NCI-H345 treated with DMSO at 0.1 percent for 48 hours (cell line): ENCODE measurements at regions not wholly inside any gene's neighbourhood (a gene's known extent, or its start where the extent isn't known, plus 50 kb on each side); places are given as distances from the start of the nearest gene placed in this dataset.

Experiments used
- DNase-seq: peaks from one replicate; lab custom pipeline; 2025; ENCODE audit not compliant: unreplicated experiment; lab: John Stamatoyannopoulos, UW

DNA sequence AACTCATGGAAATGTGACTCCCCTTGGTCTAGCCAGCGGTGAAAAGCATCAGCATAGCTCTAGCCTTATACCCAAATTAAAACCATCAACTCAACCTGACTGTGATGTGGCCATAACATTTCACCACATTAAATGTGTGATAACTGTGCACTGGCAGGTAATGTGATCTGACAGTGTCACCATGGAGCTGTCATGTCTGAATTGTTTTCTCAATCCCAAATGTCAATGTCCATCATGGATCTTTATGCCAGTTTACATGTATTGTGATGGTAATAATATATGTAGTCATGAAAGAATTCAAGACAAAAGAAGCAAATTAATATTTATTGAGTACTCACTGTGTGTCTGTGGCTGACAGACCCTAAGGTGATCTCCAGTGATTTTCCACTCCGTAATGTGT, 213.4 kb upstream of the EOMES start:
- DNase-seq = no peak

DNA sequence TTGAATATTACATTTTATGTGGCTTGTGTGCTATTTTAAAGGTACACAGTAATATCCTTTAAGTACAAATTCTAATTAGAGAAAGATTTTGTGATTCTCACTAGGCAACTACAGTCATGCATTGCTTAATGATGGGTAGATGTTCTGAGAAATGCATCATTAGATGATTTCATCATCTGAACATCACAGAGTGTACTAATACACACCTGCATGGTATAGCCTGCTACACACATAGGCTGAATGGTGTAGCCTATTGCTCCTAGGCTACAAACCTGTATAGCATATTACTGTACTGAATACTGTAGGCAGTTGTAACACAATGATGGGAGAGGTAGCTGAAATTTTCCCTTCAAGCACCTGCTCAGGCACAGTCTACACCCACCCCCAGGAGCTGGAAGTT, 217.4 kb upstream of the EOMES start:
- no peak for DNase-seq

DNA sequence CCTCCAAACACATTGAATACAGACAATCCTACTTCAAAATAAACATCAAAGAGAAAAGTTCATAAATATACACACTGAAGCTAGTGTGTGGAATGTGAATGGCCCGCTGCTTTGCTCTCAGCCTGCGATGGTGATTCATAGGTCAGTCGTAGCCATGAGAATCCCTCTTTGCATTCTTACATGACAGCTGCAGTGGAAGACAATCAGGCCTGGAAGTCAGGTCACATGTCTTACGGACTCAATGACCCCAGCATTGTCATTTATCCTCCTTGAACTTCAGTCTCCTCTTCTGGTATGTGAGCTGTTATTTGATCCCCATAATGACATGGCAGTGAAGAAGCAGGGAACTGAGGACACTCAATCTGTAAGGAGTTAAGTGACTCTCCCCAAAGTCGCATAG, 217.8 kb upstream of the EOMES start:
- DNase-seq = no peak

DNA sequence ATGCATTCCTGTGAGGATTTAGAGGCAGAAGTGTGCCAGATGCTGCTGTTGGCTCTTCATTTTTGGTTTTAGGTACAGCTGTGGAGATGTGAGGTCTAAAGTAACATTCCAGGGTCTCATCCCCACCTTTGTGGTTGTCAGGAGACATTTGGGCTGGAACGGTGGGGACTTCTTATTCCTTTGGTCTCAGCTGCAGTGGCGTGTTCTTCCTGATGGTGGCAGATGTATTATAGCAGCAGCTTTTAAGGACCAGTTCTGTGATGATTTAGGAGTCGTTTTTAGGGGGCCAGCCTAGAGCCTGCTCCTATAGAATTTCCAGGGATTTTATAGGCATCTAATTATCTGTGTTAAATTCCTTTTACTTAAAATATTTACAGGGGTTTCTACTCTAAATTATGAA, 221.0 kb upstream of the EOMES start:
- no peak for DNase-seq

DNA sequence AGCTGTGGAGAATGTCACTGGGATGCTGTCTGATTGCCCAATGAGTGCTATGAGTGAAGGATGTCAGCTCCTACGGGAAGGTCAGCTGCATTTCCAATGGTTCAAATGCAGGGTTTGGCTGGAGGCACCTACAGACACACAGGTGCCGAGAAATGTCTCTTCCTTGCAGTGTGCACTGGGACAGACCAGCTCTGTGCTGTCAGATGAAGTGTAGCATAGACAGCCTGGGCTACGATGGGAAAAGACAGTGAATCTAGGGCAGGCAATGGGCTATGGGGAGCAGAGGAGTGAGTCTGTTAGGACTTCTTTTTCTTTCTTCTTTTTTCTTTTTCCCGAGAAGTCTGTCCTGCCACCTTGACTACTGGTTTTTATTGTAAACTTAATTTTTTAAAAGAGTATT, 223.1 kb upstream of the EOMES start:
- DNase-seq = no peak

DNA sequence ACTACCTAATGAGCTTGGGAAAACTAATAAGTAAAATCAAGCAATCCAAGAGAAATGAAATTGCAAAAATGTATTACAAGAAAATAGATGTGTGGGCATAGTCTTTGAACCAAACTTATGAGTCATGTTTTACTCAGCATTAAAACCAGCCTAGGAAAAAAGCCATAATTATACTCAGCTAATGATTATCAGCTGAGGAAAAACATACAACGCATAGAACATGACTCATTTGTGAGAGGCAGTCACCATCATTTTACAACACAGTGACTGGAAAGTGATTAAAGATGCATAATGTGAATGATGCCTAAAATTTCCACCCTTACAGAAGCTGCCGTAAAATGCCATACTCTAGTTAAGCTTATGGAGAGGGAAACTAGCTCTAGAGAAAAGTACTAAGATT, 238.0 kb upstream of the EOMES start:
- DNase-seq = no peak

DNA sequence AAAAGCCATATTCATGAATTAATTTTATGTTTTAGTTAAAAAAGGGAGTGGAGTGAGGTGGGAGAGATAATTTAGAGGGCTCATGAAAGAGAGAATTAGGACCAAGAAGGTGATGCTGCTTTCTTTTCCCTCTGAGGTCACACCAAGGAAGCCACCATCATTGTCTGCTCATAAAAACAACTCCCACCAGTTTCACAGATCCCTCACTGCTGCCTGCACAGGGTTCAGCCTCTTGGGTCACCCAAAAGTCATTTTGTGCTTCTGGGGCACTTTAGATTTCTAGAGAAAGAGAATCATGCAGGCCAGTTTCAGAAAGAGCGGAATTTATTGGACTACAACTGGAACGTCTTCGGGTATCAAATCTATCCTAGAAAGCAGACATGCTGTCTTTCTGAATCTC, 241.4 kb upstream of the EOMES start:
- no peak for DNase-seq

DNA sequence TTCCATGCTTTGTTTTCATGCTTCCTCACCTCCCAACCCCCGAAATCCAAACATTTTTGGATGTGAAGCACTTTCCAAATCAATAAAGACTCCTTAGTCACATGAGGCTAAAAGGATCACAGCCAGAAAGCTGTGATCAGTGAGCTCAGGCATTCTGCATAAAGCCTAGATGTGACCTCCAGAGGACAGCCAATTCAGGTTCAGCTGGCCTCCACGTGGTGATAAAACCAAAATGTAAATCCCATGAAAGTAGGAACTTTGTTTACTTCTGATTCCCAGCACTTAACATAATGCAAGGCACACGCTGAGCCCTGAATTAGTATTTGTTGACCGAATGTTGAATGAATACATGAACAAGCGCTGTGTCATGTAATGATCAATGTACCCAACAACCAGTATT, 249.5 kb upstream of the EOMES start:
- DNase-seq = no peak

DNA sequence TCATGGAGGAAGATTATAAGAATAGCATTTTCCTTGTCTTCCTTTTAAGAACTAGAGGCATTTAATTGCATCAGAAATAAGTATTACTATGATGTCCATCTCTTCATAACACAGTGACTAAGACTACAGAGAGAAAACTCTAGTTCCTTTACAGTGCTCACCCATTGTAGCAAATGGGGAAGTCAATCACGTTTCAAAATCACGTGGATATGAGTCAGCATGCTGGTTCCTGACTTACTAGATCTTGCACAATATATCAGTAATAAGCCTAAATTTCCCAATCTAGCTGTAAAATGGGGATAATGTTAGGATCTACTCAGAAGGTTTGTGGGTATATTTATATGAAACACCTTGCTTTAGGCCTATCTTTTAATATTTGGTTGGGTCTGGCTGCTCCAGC, 254.8 kb upstream of the EOMES start:
- no peak for DNase-seq

DNA sequence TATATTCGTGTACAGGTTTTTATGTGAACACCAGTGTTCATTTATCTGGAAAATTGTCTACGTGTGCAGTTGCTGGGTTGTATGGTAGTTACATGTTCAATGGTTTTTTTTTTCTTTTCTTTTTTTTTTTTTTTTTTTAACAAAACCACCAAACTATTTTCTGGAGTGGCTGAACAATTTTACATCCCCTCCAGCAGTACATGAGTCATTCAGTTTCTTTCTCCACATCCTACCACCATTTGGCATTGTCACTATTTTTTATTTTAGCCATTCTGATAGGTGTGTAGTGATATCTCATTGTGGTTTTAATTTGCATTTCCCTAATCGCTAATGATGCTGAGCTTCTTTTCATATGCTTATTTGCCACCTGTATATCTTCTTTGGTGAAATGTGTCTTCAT, 256.3 kb upstream of the EOMES start:
- DNase-seq = no peak

DNA sequence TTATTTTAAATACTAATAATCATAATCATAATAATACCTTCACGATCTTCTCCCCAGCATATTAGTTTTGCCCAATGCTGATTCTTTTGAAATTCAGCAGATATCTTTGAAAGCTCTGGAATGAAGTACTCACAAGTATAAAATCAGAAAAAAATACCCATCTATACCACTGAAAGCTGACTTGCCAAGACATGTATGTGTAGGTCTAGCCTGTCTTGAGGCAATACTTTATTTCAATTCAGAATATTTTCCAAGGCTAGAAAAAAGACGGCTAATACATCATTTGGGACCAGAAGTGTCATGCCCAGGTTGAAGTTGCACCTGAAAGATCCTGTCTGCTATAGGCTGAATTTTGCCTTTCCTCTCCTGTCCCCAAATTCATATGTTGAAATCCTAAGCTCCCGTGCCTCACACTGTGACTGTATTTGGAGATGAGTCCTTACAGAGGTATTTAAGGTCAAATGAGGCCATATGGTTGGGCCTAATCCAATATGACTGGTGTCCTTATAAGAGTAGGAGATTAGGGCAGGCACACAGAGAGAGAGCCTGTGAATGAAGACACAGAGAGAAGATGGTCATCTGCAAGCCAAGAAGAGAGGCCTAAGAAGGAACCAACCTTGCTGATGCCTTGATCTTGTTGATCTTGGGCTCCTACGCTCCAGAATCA, 255.9 kb upstream of the CMC1 start:
- no peak for DNase-seq

DNA sequence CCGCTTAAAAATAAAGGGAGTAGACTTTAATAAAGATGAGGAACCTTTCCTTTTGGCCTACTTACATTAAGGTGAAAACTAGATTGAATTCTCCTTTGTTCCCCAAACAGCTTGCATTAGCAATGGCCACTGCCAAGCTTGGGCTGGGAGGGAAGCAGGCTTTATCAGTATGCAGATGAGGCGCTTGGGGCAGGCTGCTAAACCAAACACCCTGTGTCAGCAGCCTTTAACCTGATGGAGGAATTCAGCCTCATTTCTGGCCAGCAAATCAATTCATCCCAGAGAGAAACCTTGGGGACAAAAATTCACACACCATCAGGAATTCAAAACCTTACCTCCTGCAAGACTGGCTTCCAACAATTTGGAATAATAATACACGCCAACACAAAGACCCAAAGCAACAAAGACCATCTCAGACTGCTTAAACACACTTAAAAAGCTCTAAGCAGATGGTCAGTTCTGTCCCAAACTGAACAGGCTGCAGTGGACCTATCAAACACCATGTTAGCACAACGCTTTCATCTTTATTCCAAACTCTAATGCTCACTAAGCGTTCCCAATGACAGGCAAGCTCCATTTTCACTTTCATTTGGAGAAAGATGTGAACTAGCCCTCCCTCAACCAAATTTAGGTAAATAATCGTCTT, 255.1 kb upstream of the CMC1 start:
- no peak for DNase-seq

DNA sequence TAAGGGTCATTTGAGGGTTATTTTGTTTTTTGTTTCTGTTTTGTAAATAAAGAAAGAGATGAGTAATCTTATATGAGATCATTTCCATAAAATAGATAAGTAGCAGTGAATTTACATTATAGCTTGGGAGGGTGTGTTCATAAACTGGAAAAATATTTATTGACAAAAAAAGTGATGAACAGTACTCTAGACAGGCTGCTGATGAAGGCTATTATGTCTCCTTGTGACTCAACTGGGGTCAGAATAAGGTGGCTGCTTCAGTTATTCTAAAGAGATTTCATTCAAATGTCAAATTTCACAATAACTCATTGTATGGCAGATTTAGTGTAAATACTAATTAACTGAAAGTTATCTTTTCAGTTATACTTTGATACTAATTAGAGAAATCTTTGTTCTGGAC, 251.1 kb upstream of the CMC1 start:
- no peak for DNase-seq

DNA sequence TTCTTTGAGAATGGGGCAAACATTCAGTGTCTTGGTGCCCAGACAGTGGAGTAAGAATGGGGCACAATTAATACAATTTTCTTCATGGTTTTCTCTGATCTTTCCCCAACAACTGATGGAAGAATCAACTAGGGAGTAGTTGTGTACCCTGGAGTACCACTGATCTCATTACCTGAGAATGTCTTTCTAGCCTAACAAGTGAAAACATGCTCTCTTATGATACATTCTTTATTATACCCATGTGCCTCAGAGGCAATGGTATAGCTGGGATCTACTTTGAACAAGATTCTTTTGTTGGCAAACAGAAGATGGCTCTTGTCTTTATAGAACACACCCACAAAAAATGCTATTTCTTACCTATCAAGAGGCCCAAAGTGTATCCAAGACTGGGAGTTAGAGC, 250.6 kb upstream of the CMC1 start:
- DNase-seq = no peak

DNA sequence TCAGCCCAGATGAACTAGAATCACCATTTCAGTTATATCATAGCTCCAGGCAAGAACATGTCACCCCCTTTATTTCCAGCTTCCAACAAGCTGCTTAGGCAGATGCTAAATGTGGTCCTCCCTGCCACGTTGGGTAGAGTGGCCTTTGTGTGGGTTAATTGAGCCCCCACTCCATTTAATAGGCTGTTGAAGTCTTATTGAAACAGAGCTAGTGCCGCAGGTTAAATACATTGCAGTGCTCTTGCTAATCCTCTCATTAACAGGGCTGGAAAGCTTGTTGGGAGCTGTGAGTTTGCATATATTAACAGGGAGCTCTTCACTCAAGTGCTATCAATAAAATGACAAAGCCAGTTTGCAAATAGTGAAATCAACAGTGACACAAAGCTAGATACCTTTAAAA, 248.4 kb upstream of the CMC1 start:
- peak; percentile 1 for DNase-seq

DNA sequence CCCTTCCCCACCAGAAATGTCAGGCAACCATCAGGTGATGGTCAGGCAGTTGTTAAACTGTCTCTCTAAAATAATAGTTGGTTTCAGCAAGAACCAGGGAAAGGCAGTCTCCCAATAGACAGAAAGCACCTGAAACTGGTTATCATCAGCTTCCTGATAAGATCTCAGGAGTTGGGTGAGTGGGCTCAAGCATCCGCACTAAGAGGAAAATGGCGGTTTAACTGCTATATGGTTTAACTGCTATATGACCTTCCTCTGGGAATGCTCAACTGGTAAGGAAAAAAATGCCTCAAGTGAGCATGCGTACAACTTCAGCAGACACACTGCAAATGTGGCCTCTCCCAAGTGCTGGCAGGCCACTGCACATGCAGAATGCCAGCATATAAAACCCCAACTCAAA, 240.8 kb upstream of the CMC1 start:
- no peak for DNase-seq

DNA sequence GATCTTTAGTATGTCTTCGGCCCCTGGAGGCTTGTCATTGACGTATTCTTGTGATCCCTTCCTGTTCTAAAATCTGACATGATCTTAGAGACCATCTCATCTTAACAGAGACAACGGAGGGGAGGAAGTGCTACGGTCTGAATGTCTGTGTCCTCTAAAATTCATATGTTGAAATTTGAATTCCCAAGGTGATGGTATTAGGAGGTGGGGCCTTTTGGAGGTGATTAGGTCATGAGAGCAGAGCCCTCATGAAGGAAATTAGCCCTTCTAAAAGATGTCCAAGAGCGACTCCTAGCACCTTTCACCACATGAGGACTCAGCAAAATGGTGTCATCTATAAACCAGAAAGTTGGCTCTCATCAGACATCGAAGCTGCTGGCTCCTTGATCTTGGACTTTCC, 233.2 kb upstream of the CMC1 start:
- no peak for DNase-seq

DNA sequence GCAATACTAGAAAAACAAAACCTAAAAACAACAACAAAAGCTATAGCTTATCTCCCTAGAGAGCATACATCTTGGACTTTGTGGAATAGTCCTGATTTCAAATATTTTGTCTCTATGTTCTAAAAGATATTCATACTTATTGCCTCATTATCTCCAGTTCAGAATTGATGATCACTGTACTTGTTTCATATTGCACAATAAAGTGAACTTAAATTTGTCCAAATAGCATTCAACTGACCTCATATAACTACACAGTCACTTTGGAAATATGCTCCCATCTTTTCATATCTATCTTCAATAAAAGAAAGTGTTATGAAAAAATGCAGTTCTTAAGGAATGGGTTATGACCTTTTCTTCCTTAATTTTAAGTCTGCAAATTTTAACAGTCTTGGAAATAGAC, 228.6 kb upstream of the CMC1 start:
- no peak for DNase-seq

DNA sequence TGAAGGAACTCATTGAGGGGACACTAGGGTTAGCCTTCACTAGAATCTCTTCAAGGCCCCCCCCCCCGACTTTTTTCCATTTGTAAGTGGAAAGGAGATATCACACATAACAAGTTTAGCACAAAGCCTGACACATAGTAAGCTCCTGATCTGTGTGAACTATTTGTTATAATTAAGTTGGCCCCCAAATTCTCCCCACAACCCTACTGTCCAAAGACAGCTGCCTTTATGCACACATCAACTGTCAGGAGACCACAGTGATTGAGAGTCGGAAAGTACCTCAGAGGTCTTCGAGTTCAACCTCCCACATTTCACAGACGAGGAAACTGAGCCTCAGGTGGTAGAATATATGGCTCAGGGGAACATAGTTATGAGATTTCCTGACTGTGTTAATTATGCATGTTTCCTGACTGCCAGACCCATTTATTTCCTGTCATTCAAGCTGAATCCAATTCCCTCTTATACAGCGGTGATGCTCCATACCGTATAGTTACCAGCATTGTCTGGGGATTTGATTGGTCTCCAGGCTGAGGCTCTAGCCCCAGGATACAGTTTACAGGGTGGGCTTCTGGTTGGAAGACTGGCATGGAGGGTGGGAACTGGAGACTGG, 227.4 kb upstream of the CMC1 start:
- DNase-seq = no peak

DNA sequence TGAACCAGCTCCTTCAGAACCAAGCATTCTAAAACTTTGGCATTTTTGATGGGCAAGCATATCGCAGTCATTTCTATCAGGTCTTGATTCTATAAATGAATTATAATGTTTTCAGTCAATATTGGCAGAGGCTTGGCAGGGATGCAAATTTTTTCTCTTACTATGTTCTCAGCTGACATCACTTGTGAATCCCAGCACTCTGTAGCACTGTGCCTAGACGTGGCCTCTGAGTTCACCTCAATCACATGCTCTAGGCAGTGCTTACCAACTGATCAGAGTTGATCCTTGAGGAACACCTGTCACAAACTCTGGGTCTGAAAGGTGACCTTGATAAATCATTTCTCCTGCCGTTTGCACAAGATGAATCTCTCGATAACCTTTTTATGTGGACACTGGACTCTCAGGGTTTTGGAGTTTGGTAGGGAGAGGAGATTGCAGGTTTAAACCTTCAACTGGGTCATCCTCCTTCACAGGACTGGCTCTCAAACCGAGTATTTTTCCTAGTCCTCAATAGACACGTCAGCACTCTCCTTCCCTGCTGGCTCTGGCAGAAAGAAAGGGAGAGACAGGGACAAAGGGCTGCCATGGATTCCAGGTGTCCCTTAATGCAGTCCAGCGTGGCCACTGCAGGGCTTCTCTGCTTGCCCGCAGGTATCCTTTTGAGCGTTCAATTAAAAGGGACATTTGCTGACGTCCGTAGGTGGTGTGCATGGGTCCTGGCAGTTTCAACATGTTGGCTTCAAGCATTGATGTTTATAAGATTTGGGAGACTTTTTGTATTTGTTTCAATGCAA, 222.3 kb upstream of the CMC1 start:
- no peak for DNase-seq

DNA sequence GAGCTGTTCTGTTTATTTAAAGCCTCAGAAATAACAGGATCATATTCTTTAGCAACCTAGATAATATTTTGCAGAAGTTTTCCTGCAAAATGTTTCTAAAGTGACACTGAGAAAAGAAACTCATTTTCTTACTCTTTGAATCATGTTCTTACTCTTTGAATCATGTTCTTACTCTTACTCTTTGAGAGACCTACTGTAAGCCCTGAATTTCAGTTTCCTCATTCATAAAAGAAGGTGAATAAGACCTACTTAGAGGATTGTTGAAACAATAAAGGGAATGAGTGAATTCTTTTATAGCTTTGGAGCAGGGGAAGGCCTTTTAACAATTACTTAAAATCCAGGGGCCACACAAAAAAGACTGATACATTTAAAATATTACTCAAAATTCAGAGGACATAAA, 221.7 kb upstream of the CMC1 start:
- DNase-seq = no peak

DNA sequence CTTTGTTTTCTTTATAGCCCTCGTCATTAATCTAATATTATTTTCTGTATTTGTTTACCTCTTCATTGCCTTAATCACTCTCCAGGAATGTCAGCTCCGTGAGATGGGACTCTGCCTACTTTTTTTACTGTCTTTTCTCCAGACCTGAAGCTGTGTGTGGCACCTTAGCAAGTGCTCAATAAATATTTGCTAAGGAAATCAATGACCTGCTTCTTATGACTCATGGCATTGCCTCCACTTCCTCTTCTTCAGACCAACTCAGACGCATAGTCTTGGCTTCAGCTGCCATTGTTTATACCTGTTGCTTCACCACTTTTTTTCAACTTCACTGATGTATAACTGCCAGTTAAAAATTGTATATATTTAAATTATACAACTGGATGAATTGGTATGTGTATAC, 218.5 kb upstream of the CMC1 start:
- DNase-seq = no peak
